A673 (cell line): ENCODE measurements at regions not wholly inside any gene's neighbourhood (a gene's known extent, or its start where the extent isn't known, plus 50 kb on each side); places are given as distances from the start of the nearest gene placed in this dataset.

Experiments used
- EZH2 ChIP-seq: fragments of 200-600 bp; sonication (generic); IDR thresholded peaks from 2 replicates; pipeline ENCODE4 v1.6.1; 2017; ENCODE audit warnings: borderline replicate concordance, low read depth, mild to moderate bottlenecking, mixed read lengths, antibody characterized with exemption, low read length; ENCODE audit not compliant: poor library complexity, severe bottlenecking
- TF ChIP-seq, protein P1 (sequence below): fragments of 300-800, 200-600 bp; sonication (generic); conservative IDR thresholded peaks from 2 replicates; pipeline ENCODE4 v1.5.1; 2017; ENCODE audit warnings: low read depth, mild to moderate bottlenecking, antibody characterized with exemption, low read length, moderate library complexity, mixed read lengths

DNA sequence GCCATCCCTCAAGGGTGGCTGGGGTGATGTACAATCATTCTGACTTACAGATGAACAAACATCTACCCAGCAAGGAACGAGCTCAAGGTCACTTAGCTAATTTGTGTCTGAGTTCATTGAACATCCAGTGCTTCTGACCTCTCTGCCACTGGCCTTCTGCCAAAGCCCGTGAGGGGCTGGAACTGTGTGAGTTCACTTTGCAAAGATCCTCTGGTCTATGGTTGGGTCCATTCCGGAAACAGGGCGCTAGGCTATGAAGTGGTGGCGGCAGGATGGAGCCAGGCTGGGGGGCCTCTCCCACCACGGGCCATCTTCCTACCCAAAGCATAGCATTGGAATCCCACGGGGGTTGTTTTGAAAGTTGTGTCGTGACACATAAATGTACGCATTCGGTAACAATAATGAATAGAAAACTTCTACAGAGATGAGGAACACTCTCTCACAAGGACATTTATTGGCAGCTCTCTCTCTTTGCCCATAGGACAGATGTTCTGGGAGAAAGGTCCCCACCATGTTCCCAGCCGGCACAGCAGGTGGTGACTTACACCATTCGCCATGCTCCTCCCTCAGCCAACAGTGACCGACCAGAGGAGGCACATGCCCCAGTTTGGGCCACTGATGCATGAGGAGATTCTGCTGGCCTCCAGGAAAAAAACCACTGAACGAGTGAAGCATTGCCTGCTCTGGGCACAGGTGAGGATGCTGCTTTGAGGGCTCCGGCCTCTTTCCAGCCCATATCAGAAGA lies 214.7 kb upstream of the CHRNA7 start:
- TF ChIP-seq, protein P1, sequence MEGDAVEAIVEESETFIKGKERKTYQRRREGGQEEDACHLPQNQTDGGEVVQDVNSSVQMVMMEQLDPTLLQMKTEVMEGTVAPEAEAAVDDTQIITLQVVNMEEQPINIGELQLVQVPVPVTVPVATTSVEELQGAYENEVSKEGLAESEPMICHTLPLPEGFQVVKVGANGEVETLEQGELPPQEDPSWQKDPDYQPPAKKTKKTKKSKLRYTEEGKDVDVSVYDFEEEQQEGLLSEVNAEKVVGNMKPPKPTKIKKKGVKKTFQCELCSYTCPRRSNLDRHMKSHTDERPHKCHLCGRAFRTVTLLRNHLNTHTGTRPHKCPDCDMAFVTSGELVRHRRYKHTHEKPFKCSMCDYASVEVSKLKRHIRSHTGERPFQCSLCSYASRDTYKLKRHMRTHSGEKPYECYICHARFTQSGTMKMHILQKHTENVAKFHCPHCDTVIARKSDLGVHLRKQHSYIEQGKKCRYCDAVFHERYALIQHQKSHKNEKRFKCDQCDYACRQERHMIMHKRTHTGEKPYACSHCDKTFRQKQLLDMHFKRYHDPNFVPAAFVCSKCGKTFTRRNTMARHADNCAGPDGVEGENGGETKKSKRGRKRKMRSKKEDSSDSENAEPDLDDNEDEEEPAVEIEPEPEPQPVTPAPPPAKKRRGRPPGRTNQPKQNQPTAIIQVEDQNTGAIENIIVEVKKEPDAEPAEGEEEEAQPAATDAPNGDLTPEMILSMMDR: no peak
- no peak for TF ChIP-seq EZH2
